ENCODE measurements at regions not wholly inside any gene's neighbourhood (a gene's known extent, or its start where the extent isn't known, plus 50 kb on each side); places are given as distances from the start of the nearest gene placed in this dataset.
"Not testable (repeated sequence)": the region's sequence is repeated elsewhere in the genome, so short reads cannot be mapped to it uniquely, and the experiment has no call there.

DNA sequence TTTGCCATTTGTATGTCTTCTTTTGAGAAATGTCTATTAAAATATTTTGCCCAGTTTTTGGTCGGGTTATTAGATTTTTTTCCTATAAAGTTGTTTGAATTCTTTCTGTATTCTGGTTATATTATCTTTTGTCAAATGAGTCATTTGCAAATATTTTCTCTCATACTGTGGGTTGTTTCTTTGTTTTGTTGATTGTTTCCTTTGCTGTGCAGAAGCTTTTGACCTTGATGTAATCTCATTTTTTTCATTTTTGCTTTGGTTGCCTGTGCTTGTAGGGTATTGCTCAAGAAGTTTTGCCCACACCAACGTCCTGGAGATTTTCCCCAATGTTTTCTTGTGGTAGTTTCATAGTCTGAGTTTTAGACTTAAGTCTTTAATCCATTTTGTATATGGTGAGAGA lies 245.7 kb downstream of the ADCYAP1 start:
- no peak for DNase-seq

DNA sequence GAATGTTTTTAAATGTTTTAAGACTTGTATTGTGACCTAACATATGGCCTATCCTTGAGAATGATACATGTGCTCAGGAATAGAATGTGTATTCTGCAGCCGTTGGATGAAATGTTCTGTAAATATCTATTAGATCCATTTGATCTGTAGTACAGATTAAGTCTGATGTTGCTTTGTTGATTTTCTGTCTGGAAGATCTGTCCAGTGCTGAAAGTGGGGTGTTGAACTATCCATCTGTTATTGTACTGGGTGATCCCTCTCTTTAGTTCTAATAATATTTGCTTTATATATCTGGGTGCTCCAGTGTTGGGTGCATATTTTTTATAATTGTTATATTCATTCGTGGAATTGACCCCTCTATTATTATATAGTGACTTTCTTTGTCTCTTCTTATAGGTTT lies 248.3 kb downstream of the ADCYAP1 start:
- DNase-seq = not testable (repeated sequence)

DNA sequence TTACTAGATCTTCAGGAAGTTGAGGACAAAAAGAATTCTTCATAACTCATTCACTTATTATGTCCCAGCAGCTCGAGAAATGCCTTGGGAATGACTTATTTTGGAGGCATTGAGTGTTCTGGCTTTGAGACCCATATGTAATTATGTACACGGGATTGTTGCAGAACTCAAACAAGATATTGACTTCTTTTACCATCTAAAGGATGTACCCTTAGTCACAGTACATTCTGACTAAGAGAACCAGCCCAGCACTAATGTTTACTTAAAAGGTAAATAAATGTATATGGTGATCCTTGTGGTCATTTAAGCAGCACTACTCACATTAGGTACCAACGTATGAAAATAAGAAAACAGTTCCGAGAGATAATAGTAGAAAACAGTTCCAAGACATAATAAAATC lies 268.9 kb downstream of the ADCYAP1 start:
- no peak for DNase-seq

DNA sequence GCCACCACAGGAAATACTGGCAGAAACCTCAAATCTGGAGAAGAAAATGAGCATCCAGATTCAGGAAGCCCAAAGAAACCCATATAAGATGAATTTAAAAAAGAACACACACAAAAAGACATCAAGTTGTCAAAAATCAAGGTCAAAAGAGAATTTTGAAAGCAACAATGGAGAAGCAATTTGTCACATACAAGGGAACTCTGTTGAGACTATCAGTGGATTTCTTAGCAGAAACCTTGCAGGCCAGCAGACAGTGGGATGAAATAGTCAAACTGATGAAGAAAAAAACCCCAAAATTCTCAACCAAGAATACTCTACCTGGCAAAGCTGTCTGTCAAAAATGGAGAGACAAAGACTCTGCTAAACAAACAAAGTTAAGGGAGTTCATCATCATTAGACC lies 272.6 kb downstream of the ADCYAP1 start:
- no peak for DNase-seq

DNA sequence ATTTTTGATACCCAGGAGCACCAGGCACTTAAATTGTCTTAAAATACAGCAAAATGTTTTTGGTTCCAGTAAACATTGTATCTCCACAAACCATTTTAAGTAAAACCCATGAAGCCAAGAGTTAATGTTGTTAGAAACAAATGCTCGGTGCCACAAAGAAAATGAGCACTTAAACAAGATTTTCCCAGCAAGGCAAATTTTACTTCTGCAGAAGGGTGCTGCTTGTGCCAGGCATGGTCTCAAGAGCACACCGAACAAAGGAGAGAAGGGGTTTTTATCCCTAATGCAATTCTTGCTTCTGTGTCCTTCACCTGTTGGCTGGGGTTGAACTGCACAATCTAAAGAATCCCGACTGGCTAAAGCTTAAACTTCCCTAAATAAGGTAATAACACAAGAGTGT lies 286.7 kb downstream of the ADCYAP1 start:
- DNase-seq = no peak

DNA sequence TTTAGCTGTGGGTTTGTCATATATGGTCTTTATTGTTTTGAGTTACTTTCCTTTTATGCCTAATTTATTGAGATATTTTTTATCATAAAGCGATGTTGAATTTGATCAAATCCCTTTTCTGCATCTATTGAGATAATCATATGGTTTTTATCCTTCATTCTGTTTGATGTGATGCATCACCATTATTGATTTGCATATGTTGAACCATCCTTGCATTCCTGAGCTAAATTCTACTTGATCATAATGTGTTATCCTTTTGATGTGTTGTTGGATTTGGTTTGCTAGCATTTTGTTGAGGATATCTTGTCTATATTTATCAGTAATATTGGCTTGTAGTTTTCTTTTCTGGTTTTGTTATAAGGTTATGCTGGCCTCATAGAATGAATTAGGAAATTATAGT lies 308.5 kb downstream of the ADCYAP1 start:
- no peak for DNase-seq

DNA sequence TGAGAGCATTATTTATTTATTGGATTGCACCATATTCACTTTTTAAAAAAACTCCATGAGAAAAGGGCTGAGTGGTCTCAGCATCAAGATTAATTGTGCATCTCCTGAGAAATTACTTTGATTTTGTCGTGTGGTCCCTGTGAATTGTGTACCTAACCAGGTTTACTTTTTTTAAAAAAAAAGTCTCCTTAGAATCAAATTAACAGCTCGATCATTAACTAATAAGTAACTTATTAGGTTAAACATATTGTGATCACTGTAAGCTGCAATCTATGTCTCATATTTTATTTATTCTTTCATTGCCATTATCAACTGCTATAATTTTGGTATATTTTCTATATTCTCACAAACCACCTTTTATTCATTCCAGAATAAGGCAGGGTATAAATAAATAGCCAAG lies 318.2 kb downstream of the ADCYAP1 start:
- DNase-seq = no peak

DNA sequence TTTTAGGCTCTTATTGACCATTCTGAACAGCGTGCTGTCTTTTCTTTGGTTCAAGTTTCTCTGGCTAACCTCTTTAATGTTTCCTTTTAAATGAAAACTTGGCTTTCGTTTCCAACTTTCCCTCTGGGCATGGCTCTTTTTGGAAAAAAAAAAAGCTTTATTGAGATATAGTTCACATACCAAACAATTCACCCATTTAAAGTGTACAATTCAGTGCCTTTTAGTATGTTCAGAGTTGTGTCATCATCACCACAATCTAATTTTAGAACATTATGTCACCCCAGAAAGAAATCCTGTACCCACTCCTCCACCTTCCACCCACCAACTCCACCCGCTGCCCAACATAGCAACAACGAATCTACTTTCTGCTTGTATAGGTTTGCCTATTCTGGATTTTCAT lies 322.4 kb downstream of the ADCYAP1 start:
- no peak for DNase-seq

DNA sequence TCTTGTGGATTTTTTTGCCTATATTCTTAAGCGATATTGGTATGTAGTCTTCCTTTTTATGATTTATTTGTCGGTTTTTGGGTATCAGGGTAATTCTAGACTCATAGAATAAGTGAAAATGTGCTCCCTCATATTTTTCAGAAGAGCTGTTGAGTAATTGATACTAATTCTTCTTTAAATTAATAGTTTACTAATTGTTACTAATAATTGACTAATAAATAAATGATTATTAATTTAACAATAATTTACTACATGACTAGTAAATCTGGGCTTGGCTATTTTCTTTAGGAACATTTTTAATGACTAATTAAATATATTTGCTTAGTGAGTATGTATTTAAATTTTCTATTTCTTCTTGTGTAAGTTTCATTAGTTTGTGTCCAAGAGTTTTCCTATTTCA lies 325.0 kb downstream of the ADCYAP1 start:
- DNase-seq = no peak

DNA sequence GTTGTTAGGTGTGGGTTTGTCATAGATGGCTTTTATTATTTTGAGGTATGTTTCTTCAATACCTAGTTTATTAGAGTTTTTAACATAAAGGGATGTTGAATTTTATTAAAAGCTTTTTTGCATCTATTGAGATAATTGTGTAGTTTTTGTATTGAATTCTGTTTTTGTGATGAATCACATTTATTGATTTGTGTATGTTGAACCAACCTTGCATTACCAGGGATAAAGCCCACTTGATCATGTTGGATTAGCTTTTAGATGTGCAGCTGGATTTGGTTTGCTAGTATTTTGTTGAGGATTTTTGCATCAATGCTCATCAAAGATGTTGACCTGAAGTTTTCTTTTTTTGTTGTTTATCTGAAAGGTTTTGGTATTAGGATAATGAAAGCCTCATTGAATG lies 328.2 kb downstream of the ADCYAP1 start:
- DNase-seq = no peak

DNA sequence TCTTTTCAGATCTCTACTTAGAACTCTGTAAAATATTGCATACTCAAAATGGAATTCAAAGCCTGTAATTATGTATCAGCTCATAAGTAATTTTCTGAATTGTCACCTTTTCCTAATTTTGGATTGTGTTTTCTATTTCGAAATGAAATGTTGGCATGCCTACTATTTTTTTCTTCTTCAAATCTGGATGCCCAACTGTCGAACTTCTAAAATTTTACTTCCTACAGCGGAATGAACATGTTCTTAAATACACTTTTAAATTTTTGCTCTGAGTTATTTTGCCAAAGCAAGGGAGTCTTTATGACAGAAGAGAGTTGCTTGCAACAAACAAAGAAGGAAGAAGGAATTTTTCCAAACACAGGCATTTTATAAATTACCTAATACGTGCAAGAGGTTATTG lies 336.0 kb downstream of the ADCYAP1 start:
- no peak for DNase-seq

DNA sequence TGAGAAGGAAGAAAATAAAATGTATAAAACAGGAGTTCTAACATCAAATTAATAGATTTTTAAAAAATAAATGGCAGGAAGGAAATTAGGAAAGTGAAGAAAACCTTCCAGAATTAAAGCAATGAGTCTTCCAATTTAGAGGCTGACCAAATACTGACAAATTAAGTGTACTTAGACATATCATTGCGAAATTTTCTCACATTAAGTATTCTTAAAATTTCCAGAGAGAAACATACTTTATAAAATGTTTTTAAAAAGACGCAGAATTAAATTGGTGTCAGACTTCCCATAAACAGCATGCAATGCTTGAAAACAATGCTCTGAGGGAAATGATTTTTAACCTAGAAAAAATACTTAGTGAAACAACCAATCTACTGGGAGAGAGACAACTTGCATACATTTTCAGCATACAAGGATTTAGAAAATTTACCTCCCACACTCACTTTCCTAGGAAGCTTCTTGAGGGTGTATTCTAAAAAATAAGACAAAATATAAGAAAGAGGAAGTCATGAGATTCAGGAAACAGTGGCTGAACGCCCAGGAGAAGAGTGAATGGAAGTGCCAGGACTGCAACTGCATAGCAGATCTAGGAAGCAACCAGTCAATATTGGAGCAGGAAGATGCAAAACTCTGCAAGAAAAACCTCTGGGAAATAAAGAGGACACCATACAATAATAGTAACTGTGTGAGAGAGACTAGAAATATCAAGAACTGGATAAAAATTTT lies 339.9 kb downstream of the ADCYAP1 start:
- DNase-seq = no peak

DNA sequence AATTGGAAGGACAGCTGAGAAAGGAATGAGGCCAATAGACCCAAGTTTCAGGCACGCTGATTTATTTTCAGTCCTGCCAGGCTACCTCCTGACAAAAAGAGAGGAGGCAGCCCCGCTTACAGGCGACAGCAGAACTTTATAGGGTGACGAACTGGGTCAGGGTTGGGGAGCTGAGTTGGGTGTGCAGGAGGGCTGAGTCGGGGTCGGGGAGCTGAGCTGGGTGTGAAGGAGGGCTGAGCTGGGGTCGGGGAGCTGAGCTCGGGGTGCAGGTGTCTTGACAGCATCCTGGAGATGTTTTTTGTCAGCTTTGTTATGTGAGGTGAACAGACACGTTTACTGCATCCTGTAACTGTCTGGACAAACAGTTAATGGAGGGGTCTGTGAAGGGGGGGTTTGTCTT lies 342.2 kb downstream of the ADCYAP1 start:
- no peak for DNase-seq

DNA sequence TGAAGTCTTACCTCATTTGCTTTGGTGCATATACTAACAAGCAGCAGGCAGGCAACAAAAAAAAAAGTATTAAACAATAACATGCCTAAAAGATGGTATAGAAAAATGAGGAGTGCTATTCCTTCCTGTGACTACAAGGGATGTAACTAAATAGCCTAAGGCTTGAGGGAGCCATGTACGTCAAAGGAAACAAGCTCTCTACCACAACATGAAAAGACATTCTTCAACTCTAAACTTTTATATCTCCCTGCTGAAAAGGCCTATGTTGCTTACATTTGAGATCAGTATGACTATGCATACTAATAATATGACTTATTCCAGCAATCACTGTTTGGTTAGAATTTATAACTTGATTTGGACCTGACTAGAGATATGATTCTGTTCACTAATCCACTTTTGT lies 347.9 kb downstream of the ADCYAP1 start:
- no peak for DNase-seq

DNA sequence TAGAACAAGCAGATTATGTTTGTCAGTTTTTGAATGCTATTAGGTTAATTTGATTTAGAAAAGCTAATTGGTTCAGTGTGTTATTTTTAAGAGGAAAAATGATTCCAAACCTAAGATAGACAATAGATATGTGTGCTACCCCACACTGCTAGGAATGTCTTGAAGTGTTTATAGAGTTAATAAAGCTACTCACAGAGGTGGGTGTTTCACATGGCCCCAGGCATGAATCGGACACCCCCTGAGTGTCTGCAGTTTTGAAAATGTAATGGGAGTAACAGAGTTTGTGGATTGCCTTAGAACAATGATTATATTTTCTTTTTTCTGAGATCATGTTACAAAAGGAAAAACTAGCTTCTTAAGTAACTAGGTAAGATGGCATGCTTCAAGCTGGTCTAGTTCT lies 348.3 kb downstream of the ADCYAP1 start:
- no peak for DNase-seq

DNA sequence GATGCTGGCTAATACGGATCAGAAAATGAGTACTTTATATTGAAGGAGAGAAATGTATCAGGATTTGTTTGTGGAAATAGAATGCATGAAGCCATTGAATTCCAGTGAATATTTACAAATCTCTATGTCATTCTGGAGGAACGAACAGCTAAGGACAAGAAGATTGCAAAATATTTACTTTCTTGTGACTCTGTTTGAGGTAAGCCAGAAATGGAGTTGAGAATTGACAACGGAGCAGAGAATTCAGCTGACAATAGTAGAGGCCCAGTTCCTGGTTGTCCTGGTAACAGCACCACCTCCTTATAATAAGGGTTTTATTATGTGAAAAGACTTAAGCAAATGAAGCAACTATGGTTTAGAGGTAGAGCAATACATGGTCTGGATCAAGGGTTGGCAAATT lies 349.2 kb downstream of the ADCYAP1 start:
- DNase-seq = no peak

DNA sequence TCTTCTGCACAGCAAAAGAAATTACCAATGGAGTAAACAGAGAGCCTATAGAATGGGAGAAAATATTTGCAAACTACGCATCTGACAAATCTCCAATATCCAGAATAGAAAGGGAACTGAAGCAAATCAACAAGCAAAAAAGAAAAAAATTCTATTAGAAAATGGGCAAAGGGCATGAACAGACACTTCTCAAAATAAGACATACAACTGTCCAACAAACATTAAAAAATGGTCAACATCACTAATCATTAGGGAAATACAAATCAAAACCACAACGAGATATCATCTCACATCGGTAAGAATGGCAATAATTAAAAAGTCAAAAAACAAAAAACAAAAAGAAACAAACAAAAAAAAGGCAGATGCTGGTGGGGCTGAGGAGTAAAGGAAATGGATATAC lies 356.4 kb downstream of the ADCYAP1 start:
- no peak for DNase-seq

DNA sequence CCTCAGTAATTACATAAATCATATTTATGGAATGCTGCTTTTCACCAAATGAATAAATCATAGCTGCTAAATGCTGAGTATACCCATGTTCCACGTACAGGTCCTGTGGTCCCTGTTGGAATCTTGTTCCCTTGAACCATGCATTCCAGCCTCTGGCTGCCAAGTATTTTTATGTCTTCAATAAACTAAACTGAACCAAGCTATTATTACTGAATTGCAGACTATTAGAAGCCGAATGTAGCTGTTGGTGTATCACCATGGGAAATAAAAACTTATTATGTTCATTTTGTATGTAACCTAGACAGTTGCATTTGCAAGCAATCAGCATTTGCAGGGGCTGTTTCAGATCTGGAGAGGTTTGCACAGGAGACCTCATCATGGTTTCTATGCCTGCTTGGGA lies 362.4 kb downstream of the ADCYAP1 start:
- no peak for DNase-seq

DNA sequence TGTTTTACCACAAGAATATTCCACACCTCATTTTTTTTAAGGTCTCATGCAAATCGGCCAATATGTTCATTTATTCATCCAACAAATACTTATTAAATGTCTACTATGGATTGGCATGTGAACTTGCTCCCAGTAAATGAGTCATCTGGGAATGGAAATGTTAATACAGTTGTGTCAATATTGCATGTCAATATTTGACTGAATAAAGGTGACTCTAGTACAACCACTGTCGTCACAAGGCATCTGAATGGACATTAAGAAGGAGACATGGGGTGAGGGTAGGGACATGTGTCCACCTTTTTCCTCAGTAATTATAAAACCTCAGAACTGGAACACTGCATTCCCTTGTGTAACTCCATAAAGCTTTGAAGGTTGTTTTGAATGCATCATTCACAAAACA lies 365.4 kb downstream of the ADCYAP1 start:
- no peak for DNase-seq

DNA sequence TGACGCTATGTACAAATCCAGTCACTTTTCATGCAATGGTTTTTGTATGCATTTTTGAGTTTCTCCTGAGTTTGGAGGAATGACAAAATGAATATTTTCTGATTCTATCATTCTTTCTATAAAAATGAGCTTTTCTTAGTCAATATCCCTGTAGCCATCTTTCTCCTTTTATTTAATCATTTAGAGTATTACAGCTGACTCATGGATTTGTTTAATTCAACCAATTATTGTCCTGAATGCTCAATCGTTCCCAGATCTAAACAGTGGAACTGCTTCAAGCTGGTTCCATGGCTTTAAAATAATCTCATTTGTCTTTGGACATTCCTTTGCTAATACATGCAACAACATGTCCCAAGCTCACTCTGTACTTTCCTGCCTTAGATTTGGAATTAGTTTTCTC lies 368.8 kb downstream of the ADCYAP1 start:
- no peak for DNase-seq

DNA sequence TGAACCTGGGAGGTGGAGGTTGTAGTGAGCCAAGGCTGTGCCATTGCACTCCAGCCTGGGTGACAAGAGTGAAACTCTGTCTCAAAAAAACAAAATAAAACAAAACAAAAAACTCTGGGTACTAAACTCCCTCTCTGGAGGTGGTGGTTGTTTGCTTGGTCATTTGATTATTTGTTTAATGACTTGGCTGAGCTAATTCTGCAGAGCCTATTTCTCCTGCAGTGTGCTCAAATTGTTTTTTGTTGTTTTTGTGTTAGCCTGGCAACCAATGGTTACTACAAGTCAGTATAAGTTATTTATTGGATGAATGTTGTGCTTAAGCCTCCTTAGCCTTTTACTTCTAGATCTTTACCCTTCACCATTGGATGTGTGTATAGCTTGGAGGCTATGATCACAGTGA lies 387.5 kb downstream of the ADCYAP1 start:
- no peak for DNase-seq

DNA sequence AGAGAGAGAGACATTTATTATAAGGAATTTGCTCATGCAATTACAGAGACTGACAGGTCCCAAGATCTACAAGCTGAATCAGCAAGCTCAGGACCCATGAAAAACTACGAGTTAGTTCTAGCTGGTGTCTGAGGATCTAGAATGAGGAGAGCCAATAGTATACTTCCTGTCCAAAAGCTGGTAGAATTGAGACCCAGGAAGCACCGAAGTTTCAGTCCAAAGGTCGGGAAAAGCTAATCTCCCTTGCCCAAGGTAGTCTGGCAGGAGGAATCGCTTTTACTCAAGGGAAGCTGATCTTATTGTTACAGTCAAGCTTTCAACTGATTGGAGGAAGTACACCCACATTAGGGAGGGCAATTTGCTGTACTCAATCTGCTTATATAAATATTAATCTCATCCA lies 389.6 kb downstream of the ADCYAP1 start:
- DNase-seq = no peak

DNA sequence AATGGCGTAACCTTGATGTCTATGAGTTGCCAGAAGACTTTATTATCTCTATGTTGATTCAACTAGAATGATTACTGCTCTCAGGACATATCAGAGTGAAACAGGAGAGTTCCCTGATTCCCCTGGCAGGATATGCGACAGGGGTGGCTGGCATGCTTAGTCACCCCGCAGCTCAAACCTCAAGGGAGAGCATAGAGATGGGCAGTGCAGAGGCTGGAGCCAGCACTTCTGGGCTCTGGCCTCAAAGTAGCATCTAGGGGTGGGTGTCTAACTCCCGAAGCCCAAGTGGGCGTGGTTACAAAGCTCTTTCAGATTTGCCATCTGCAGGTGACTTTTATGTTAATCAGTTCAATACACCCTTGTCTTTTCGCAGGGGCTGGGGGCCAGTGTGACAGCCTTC lies 391.6 kb downstream of the ADCYAP1 start:
- DNase-seq = no peak

DNA sequence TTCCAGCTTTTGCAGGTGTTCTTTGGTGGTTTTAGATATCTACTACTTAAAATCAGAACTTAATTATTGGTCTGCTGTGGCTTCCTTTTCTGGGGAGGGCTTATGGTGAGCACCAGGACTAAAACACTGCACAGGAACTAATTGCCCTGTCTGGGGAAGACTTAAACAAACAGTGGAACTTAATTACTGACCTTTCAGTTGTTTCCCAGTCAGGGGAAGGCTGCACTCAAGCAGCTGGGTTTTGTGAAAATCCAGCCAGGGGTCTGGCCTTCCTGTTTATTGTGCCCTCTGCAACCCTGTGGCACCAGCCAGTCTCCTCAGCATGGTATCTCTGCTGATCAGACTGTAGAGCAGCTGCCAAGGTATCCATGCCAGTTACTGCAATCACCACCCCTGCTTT lies 398.2 kb downstream of the ADCYAP1 start:
- no peak for DNase-seq

DNA sequence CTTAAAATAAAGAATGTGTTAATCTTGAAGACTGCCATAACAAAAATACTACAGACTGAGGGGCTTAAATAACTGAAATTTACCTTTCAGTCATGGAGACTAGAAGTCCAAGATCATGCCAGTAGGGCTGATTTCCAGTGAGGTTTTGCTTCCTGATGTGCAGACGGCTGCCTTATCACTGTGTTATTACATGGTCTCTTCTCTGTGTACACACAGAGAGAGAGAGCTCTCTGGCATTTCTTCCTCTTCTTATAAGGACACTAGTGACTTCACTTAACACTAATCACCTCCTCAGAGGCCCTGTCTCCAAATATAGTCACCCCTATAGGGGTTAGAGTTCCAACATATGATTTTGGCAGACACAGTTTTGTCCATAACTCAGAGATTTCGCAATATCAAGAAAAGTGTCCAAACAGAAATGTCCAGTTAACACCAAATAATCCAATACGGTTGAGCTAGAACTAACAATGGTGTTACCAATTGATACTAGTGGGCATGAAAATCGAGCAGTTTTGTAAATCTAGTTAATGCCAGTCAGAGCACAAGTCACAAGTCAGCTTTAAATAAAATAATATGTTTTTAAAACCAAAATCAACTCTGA lies 399.8 kb downstream of the ADCYAP1 start:
- no peak for DNase-seq
